Left lobe of liver (tissue), 2 donors: ENCODE measurements at regions not wholly inside any gene's neighbourhood (a gene's known extent, or its start where the extent isn't known, plus 50 kb on each side); places are given as distances from the start of the nearest gene placed in this dataset.

Experiments used
- ATAC-seq: fragments of 200-7000 bp; cut with Tn5 transposase; one replicate; pipeline ENCODE4 v1.9.1; 2020; ENCODE audit warnings: mild to moderate bottlenecking, moderate library complexity
- DNase-seq: peaks from one replicate; pipeline ENCODE4 v3.0.0-alpha.2; 2020; ENCODE audit warnings: low spot score
- donor health status: DM: no; HTN: no; CAD: no; lungs with moderate emphysema.
- donor health status: DM: no; HTN: yes; CAD: no.

DNA sequence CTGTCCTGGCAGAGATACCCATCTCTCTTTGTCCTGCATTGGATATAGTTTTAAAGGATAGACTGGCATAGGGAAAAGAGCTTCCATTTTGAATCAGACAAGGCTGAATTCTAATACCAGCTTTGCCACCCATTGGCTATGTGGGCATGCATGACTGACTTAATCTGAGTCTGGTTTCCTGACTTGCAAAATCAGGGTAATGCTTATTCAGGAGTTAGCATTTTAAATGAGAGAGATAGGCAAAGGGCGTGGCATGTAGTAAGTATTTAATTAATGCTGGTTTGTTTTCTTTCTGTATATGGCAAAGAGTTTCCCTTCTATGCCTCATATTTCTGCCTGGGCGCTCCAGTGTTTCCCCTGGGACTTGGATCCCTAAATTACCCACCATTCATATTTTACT, 492.9 kb downstream of the IGSF11 start:
- ATAC-seq (no peak), DNase-seq (no peak)

DNA sequence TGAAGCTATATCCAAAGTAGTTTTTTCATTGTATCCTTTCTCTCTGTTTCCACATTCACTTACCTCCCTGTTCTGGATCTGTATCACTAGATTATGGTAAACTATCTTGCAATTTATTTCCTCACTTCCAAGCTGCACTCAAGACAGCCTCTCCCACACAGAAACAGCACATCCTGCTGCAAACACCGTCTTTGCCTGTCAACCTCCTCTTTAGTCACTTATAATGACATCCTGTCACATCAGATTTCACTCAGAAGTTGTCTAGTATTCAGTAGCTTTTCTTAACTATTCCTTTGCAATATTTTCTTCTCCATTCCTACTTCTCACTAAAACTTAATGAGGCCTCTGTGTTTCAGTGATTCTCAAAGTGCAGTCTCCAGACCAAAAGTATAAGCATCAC, 490.8 kb downstream of the IGSF11 start:
- DNase-seq = no peak
- no peak for ATAC-seq

DNA sequence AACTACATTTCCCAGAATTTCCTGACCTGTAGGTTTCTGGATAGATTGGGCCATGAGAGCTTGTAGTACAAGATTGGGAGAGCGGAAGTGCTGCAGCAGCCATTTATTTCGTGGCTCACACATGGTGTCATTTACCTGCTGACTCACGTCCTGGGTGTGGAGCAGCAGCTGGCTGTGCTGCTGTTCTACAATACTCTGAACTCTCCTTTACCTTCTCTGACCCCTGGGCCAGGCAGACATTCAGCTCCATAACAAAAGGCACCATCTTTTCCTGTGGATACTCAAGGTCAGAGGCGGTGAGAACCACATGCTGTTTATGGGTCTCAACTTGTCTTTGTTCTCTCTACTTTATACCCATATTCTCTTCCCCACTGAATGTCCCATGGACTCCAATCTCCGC, 490.2 kb downstream of the IGSF11 start:
- ATAC-seq = no peak
- no peak for DNase-seq

DNA sequence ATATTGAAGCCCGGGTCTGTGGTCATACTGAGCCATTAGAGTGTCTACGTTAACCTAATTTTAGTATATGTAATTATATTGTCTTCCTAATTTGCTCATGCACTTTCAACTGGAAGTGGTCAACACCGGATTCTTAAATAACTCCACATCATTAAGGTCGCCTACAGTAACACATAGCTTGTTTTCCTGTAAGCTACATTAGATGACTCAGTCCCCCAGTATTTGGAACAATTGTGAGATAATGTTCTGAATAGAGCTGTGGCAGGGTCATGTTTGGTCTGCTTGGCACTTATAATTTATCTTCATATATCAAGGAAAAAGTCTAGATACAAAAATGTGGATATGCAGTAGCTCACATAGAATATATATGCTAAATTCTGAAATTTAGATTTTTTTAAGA, 486.2 kb downstream of the IGSF11 start:
- ATAC-seq (no peak), DNase-seq (no peak)

DNA sequence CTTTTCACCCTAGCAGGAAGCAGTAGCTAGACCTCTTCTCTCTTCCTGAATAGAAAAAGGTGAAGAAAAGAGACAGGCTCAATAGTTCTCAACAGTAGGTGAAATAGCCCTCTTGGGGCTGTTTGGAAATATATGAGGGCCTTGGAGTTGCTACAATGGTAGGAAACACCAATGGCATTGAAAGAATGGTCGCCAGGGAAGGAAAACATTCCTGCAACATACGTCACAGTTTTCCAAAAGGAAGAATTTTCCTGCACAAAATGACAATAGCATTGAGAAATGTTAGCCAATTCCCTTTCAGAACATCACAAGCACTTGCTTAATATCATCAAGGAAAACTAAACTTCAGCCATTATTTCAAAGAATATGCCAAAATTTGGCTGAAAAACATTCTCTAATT, 484.5 kb downstream of the IGSF11 start:
- DNase-seq = no peak

DNA sequence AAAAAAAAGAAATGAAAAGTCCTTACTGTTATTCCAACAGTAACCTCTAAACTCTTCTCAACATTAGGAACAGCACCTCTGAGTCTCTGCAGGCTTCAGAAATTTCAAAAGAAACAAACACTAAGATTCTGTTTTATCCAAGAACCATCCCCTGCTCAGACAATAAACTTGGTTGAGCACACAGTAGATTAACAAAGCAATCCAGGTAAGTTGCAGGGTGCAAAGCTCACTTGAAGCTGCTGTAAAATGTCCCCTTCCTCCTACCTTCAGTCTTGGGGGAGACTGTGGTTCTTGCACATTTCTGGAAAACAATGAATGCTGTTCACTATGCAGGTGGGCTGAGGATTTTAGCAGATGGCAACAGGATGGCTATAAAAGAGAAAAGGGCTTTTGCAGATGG, 484.1 kb downstream of the IGSF11 start:
- no peak for ATAC-seq
- no peak for DNase-seq

More for the DNA sequence above, 484.5 kb downstream of the IGSF11 start:
- no peak for ATAC-seq

DNA sequence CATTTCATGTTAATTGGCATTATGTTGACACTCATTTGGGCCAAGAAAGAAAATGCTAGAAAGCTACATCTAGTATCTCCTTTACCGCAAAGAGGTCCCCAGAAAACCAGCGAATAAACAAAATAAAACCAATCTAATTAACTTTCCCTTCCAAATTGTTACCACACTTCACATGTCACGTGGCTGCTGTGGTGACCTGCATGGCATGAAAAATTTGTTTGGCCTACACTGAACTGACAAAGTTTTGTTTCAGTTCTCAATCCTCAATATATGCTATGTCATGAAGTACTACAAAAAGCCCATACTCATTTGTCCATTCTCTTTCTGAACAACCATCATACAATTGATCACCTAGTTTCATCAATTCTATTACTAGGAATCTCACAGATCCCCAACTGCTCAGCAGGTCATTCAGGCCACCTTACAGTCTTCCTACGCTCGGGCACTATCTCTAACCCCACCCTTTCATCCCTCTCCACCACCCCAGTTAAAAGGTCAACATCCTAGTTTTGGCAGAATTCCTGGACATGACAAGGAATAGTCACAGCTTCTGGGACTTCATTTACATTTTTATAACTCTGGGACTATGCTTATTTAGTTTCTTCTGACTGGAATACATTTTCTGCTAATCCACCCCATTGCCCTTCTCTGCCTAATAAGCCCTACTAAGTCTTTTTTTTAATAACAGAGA, 480.4 kb downstream of the IGSF11 start:
- DNase-seq (no peak), ATAC-seq (no peak)

DNA sequence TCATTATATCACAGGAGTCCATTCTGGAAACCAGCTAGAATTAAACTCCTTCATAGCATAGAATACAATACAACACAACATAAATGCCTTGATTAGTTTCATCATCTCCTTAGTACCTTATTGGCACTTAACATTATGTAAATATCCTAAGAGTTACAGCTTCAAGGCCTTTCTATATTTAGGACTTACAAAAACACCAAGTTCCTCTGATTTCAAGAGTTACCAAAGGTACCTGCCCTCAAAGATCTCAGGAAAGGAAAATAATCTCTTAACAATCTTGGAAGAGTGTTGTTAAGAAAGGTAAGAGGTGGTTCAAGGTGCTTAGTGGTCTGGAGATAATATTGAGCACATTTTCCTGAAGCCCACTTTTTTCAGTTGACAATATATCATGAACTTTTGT, 477.7 kb downstream of the IGSF11 start:
- ATAC-seq (no peak), DNase-seq (no peak)

DNA sequence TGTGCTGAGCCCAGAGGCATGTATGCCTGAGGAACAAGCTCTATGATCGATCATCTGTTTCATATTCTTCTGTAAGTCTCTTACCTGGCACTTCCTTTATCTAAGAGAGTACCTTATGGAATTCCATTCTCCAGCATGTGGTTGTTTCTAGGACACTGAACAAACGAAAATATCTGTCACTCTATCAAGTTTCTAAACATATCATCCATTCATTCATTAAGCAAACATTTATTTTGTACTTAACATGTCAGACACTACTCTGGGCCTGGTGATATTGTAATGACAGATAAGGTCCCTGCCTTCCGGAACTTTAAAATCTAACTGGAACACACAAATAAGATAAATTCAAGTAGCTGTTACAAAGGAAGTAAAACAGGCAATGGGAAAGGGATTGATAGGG, 477.1 kb downstream of the IGSF11 start:
- ATAC-seq (no peak), DNase-seq (no peak)

DNA sequence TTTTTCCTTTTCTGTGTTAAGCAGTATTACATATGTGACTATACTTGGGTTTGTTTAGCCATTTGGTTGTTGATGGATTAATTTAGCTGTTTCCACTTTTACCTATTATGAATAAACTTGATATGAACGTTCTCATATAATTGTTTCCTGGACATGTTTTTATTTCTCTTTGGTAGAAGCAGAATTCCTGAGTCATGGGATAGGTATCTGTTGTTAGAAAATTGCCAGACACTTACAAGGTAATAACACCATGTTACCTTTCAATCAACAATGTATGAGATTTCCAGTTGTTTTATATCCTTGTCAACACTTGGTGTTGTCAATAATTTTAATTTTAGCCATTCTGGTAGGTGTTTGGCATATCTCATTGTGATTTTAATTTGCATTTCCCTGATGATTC, 475.4 kb downstream of the IGSF11 start:
- no peak for ATAC-seq
- no peak for DNase-seq

DNA sequence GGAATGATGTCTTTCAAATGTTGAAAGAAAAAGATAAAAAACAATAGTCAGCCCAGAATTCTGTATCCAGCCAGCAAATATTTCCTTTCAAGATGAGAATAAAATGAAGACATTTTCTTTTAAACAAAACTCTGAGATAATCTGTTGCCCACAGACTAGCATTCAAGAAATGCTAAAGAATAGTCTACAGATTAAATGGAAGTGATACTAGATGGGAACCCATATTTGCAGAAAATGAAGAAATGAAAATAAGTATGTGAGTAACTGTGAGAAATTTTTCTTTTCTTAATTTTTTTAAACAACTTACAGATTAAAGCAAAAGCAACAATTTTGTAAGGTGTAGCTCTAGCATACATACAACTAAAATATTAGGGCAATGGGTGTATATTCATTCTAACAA, 469.8 kb downstream of the IGSF11 start:
- ATAC-seq = no peak
- no peak for DNase-seq

DNA sequence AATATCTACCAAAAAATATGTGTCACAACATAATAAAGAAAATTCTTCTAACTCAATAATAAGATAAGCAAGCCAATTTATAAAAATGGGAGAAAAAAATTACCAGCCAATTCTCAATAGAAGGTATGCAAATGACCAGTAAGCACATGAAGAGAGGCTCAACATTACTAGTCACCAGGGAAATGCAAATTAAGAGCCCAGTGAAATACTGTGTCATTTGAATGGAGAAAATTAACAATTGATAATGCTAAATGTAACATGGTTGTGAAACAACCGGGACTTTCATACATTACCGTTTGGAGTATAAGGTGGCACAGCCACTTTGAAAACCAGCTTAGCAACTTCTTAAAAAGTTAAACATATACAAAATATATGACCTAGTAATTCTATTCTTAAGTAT, 460.7 kb downstream of the IGSF11 start:
- ATAC-seq = no peak
- no peak for DNase-seq

DNA sequence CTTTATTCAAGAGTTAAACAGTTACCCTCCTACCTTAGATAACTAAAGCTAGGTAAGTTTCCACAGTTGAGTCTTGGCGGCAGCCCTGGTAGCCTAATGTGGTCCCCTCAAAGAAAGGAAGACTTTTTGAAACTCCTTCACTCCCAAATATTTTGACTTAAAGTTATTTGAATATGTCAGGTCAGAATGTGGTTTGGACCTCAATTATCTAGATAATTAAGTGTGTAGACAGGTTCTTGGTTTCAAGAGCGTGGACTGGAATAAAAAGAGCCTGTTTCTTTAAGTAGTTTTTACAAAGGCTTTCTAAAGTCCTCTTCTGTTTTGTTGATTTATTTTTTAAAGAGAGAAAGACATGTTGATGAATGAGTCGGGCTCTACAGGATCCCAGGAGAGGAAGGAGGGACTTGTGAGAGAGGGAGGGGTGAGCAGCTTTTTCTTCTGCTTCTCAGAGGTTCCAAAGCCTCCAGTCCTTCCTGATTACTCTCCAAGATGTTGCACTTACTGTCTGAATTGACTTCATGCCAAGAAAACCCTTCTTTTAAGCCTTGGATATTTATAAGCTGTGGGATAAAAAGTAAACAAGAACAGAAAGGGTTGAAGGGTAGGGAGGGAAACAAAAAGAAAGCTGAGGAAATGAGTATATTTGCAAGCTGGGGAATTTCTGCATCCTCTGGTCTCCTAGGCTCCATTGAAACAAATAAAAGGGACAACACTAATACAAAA, 457.4 kb downstream of the IGSF11 start:
- ATAC-seq (no peak), DNase-seq (no peak)

DNA sequence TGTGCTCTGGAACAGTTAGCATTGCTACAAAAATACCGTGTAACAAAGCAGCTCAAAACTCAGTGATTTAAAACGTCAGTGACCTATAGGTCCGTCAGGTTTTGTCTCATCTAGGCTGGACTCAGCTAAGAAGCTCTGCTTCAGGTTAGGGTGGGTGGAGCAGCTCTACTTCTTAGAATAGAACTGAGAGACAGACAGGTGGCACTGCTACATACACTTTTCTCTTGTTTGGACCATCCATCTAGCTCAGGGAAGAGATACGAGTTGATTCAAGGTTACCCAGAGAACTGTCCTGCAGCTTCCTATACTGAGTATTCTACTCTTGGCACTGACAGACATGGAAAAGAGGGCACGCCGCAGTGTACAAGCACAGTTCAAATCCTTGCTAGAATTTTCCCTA, 456.1 kb downstream of the IGSF11 start:
- ATAC-seq (peak; percentile 89), DNase-seq (no peak)

DNA sequence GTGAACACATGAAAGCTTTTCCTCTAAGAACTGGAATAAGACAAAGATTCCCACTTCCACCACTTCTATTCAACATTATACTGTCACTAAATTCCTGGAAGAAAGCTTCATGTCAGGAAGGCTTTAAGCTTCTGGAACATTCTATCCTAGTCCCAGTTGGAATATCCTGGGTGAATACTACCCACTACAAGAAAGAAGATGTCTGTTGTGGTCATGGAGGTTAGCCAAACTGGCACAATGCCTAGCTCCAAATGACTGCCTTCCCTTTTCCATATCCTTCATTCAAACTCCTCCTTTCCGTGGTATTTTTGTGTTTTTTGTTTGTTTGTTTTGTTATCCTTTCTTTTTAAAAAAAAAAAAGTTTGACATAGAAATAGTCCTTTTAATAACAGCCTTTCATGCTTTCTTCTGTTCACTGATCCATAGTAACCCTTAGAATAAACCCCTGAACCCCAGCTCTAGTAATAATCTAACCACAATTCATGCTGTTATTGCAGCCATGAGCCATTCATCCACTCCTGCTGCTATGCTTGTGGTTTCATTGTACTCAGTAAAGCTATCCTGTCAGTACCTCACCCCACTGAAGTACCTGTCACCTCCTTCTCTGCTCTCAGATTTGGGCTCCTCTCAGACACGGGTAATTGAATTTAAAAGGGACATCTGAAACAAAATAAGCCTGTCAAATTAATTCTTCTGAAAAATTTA, 447.5 kb downstream of the IGSF11 start:
- DNase-seq (no peak), ATAC-seq (no peak)

DNA sequence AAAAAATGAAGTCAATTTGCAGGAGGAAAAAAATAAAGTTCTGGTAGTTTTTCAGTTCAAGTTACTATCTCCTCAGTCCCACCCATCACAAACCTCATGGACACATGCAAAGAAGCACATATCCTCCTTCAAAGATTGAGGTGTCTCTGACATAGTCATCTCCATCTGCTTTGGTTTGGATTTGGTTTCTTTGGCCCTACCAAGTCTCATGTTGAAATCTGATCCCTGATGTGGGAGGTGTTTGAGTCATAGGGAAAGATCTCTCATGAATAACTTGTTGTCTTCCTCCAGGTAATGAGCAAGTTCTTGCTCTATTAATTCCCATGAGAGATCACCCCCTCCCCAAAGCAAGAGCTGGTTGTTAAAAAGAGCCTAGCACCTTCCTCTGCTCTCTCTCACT, 446.8 kb downstream of the IGSF11 start:
- ATAC-seq (no peak), DNase-seq (no peak)

DNA sequence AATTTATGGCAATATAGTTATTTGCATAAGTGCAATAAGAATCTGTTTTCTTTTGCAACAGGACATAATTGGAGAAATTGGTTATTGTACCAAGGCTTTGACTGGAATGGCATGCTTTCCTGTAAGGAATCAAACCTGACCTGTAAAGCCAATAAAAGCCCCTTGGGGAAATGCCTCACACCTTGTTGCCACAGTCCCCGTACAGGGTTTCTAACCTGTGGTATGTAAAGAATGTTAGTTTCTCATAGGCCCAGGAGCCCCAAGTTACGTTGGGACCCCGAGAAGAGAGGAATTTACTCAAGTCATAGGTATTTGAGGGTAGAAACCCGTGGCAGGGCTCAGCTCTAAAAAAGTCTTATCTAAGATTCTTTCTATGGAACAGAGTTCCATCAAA, 441.4 kb downstream of the IGSF11 start:
- ATAC-seq (no peak), DNase-seq (no peak)

DNA sequence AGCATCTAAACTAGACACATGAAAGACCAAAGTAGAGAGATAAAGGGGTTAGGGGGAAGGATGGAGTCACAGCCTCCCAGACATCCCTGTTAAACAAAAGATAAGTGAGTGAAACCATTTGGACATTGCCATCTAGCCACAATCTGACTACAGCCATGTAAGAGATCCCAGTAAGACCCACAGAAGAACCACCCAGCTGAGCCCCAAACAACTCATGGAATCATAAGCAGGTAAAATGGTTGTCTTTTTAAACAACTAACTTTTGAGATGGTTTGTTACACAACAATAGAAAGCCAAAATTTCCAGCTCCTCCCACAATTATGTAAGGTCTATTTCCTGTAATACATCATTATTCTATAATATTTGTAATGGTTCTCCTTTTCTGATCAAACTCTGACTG, 437.5 kb downstream of the IGSF11 start:
- no peak for ATAC-seq
- DNase-seq = no peak

DNA sequence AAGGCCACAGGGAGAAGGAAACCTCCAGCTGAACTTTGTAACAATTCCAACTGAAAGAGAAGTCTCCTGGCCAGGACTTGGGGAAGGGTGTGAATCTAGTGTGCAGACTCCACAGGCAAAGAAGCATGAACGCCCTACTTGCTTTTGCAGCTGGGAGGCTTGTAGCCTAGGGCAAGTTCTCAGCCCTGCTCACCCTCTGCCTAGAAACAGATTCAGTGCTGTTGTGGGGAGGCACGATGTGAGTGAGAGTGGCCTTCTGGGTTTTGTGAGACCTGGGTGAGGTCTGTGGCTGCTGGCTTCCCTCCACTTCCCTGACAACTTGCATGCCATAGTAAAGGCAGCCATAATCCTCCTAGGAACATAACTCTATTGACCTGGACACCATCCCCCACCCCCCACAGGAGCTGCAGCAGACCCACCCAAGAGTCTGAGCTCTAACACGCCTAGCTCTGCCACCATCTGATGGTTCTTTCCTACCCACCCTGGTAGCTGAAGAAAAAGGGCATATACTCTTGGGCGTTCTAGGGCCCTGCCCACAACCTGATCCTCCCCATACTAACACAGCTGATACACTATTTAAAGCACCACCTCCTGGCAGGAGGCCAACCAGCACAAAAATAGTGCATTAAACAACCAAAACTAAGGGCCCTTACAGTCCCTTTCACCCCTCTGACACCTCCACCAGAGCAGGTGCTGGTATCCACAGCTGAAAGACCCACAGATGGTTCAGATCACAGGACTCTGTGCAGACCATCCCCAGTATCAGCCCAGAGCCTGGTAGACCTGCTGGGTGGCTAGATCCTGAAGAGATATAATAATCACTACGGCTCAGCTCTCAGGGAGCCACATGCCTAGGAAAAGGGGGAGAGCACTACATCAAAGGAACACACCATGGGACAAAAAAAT, 426.5 kb downstream of the IGSF11 start:
- ATAC-seq (no peak), DNase-seq (no peak)

DNA sequence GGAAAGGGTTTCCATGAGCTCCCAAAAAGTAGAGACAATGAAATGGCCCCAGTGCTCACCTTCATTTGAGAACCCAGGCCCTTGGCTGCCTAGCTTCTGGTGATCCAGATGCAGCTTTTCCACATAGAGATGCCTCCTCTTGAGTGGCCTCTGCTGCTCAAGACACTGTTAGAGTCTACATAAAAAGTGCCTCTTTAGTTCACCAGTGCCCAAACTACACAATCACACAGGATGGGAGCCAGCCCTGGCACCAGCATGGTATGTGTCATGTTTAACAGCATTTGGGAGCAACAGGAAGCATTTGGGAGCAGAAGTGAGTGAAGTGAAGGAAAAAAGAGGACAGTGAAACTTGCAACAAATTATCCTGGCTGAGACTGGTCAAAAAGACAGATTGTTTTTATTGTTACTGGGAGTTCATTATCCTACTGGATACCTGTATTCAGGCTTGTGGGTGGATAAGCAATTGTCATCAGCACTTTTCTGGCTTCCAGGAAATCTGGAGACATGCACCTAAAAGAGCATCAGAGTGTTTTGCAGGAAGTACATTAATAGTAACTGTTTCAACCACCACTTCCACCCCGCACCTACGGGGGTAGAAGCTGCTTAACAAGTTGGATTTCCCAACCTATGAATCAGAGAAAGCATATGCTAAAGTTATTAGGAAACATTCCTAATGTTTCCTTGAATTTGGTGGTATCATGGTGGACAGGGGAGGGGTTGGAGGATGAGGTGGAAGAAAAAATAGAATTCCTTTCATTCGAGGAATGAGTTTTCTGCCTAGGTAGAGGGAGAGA, 416.2 kb downstream of the IGSF11 start:
- no peak for DNase-seq
- ATAC-seq = no peak
